Fibroblast of skin of abdomen (primary cell): ENCODE measurements at regions not wholly inside any gene's neighbourhood (a gene's known extent, or its start where the extent isn't known, plus 50 kb on each side); places are given as distances from the start of the nearest gene placed in this dataset.
"Not testable (repeated sequence)": the region's sequence is repeated elsewhere in the genome, so short reads cannot be mapped to it uniquely, and the experiment has no call there.

Experiments used
- DNase-seq: peaks from one replicate; pipeline ENCODE4 v3.0.0-alpha.2; 2013

GRCh38 chr7:79711660-79712059, 258.2 kb upstream of the MAGI2 start:
- no peak for DNase-seq

GRCh38 chr7:79709574-79710409, 256.3 kb upstream of the MAGI2 start:
- peak; percentile 22 for DNase-seq

GRCh38 chr7:79702116-79702515, 248.6 kb upstream of the MAGI2 start:
- DNase-seq: peak; percentile 31

DNA sequence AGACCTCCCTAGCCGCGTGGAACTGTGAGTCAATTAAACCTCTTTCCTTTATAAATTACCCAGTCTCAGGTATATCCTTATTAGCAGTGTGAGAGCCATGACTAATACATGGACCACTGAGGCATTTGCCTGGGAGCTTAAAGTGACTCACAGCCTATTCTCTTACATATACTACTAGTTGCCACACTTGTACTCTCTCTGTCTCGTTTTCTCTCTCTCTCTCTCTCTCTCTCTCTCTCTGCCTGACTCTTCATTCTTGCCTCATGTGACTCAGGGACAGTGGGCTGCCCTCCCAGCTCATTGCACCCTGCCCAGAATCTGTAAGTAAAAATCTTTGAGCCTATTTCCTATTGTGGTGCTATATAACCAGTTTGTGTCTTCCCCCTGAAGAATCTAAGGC, 238.5 kb upstream of the MAGI2 start:
- DNase-seq: peak; percentile 69

DNA sequence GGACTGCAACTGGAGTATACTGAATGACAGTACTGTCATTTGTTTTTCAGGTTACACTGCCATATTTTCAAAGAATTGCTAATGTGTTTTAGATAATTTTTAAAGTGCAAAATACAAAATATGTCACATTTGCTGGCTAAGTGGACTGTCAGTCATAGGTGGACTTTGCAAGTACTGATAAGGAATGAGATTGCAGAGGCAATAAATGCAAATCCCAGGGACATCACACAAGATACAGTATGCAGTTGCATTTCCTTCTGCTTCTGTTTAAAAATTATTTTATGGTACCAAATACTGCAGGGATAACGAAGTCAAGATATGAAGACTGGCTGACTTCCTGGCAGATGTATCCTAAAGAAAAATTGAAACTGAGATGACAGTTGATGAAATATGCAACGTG, 237.6 kb upstream of the MAGI2 start:
- no peak for DNase-seq

DNA sequence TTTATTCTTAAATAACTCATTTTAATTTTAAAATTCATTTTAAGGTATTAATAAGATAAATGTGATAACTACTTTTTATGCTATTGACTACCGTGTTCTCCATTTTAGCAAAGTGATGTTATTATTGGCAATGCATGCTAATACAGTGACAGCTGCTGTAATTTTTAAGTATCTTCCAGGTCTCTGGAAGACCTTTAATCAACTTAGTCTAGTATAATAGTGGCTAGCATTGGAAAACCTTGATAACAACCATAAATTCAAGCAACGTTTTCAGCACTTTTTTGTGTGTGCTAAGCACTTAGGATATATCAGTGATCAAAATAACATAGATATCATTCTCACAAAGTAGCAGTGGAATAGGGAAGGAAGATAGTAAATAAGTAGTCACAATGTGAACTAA, 230.9 kb upstream of the MAGI2 start:
- DNase-seq: no peak

DNA sequence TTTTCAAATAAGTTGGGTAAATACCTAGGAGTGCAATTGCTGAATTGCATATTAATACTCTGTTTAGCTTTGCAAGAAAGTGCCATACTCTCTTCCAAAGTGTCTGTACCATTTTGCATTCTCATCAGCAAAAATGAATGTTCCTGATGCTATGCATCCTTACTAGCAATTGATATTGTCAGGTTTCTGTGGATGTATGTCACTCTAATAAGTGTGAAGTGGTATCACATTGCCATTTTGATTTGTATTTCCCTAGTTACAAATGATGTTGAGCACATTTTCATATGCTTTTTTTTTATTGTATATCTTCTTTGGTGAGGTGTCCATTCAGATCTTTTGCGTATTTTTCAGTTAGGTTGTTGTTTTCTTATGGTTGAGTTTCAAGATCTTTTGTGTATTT, 230.4 kb upstream of the MAGI2 start:
- DNase-seq: no peak

DNA sequence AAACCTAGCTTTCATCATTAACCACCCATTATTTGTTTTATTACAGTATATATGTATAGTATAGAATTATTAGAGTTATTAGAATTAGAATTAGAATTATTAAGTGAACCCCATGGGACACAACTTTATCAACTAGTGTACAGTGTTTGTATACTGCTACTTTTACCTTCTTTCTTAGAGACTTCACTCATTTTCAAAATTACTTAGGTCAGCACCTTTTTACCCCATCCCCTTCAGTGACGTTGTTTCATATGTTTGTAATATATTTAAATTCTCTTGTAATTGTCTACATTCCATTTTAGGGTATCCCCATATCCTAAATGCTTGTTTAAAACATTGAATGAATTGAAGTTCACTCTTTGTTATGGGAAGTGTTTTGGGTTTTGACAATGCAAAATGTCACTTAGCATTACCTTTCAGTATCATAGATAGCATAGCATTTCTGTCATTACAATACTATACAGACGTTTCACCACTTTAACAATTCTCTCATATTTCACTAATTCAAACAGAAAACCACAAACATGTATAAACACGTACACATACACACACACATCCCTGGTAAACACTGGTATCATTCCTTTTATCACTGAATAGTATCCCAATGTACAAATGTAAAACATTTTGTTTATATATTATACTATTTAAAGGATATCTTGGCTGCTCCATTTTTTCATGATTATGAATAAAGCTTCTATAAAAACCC, 229.9 kb upstream of the MAGI2 start:
- DNase-seq: no peak

DNA sequence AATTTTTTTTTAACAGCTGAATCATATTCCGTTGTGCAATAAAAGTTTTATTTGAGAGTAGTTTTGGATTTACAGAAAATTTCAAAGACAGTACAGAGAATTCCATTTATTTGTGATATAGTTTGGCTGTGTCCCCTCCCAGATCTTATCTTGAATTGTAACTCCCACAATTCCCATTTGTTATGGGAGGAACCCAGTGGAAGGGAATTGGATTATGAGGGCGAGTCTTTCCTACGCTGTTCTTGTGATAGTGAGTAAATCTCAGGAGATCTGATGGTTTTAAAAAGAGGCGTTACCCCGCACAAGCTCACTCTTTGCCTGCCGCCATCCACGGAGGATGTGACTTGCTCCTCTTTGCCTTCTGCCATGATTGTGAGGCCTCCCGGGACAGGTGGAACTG, 228.0 kb upstream of the MAGI2 start:
- no peak for DNase-seq

DNA sequence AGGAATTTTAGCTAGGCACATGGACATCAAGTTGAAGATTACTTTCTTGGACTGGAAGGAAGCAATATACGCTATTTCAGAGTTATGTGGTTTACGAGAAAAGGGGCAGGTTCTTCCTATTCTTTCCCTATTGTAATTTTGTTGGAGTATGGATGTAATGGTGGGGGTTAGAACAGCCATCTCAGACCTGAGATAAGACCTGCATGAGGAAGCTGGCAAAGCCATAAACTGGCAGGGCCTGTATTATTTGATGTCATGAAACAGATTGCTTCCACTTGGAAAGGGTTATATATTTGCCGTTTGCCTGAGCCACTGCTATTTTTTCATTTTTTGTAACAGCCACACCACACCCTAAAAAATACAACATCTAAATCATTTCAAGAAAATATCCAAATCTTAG, 220.5 kb upstream of the MAGI2 start:
- no peak for DNase-seq

DNA sequence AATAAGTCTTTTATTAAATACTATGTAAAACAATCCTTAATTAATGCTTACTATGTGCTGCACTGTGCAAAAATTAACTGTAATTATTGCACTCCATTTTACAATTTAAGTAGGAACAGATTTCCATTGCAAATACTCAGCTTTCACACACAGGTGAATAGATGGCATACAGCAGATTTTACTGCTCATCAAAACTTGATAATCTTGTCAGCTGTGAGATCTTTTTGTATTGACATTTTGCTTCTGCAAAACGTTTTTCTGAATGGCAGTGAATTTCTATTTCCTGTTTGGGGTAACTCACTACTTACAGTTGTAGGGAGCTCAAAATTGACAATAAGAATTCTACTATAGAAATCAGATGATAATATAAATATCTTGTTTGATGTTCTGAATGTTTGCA, 220.0 kb upstream of the MAGI2 start:
- no peak for DNase-seq

GRCh38 chr7:79668292-79668691, 214.8 kb upstream of the MAGI2 start:
- DNase-seq: peak; percentile 13

GRCh38 chr7:79666472-79666871, 213.0 kb upstream of the MAGI2 start:
- DNase-seq: no peak

- DNase-seq: no peak
Observed at GRCh38 chr7:79664884-79665676, 211.6 kb upstream of the MAGI2 start.

DNA sequence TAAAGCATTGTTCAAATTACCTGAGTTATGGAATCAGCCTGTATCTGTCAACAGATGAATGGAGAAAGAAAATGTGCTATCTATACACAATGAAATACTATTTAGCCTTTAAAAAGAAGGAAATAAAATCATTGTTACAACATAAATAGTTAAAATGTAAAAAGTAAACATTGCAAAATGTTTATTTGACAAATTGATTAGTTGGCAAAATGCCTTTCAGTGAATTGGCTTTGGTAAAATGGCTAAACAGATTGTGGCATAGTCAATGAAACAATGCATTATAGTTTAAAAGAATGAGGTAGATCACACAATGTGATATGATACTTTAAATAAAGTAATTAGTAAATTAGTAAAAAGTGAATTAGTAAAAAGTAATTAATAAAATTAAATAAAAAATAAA, 204.8 kb upstream of the MAGI2 start:
- DNase-seq: no peak

DNA sequence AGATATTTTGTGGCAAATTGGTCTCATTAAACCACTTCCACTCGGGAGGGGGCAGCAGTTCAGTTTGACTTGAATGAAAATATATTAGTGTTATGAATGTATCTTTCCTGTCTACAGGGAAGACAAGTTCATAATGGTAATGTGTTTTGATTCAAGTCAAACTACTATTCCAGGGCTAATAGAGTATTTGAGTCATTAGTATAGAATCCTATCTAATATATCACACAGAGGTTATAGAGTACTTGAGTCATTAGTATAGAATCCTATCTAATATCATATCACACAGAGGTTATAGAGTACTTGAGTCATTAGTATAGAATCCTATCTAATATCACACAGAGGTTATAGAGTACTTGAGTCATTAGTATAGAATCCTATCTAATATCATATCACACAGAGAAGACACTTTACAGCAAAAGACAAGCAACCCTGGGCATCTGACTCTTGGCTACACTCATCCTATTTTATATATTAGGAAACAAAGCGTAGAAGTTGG, 199.7 kb upstream of the MAGI2 start:
- peak; percentile 13 for DNase-seq

GRCh38 chr7:79652619-79653018, 199.2 kb upstream of the MAGI2 start:
- DNase-seq: no peak

DNA sequence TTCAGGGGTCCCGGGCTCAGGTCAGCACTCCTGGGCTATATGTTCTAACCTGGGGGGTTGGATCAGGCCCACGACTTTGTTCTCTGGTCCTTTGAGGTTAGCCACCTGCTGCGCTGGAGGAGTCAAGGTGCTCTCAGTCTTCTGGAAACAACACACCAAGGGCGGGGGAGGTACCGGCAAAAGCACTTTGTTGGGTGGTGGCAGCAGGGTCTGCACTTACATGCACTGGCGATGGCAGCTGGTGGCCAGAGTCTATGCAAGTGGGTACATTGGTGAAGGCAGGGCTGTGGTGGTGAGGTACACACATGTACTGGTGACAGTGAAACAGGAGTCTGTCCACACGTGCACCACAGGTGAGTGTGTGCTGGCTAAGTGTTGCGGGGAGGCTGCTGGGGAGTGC, 194.2 kb upstream of the MAGI2 start:
- no peak for DNase-seq

- no peak for DNase-seq
Observed at GRCh38 chr7:79646278-79646677, 192.8 kb upstream of the MAGI2 start.

DNA sequence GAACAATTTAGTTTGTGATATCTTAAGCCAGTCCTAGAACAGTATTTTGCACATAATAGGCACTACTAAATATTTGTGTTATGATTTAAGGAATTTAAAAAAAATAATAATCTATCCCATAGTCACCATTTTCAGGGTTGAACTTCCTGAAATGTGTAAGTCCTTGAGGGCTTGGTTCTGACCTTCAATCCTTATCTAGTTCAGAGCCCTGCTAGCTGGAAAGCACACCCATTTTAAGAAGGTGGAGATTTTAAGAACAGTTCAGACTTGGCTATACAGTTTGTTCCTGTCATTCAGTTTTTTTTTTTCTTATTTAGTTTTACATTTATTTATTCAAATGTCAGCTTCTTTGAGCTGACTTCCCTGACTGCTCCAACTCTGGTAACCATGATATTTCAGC, 183.4 kb upstream of the MAGI2 start:
- DNase-seq: no peak

DNA sequence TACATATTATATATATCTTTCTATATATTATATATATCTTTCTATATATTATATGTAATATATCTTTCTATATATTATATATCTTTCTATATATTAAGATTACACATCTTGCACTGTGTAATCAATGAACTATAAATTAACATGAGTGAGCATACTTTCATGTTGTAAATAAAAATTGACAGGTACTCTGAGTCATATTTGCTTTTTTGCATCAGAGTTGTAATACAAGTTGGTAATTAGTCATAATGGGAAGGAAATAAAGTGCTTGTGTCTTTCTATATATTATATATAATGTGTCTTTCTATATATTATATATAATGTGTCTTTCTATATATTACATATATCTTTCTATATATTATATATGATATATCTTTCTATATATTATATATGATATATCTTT, 172.5 kb upstream of the MAGI2 start:
- DNase-seq: not testable (repeated sequence)

- no peak for DNase-seq
Observed at GRCh38 chr7:79624336-79624735, 170.9 kb upstream of the MAGI2 start.

GRCh38 chr7:79622781-79623180, 169.3 kb upstream of the MAGI2 start:
- DNase-seq: no peak
